LNCAP (cell line): ENCODE measurements at regions not wholly inside any gene's neighbourhood (a gene's known extent, or its start where the extent isn't known, plus 50 kb on each side); places are given as distances from the start of the nearest gene placed in this dataset.

Experiments
- CTCF ChIP-seq: fragments of 450-650 bp; IDR thresholded peaks from 2 replicates; pipeline ENCODE4 v1.5.1; 2017; ENCODE audit warnings: mild to moderate bottlenecking

DNA sequence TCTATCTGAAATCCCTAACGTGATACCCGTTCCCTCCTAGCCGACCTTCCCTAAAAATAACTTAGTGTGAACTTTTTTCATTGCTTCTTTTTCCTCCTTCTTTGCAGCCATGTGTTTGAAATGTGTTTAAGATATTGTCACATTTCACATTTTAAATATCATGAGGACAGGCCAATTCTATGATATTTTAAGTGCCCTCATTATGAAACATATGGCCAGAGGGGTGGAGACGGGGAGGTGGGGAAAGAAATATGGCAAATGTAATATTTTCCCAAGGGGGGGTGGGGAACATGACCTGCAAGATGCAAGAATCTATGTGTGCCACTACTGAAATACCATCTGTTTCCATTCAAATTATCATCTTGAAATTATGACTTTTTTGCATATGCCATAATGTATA lies 1039.2 kb downstream of the AGBL1 start:
- no peak for TF ChIP-seq CTCF

- TF ChIP-seq CTCF, result no peak
Observed at GRCh38 chr15:87118435-87118834, 1038.8 kb downstream of the AGBL1 start.

DNA sequence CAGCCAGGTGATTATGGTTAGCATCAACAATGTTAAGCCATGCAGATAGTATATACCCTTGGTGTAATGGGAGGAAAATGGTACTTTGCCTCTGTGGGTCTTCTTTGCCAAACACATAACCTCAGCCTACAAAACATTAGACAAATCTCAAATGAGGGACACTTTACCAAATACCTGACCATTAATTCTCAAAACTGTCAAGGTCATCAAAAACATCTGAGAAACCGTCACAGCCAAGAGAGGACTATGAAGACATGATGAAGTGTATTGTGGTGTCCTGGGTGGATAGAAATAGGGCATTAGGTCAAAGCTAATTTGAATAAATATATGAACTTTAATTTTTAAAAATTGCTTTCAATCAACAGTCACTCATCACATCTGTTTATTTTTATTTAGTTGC lies 1036.1 kb downstream of the AGBL1 start:
- no peak for TF ChIP-seq CTCF

DNA sequence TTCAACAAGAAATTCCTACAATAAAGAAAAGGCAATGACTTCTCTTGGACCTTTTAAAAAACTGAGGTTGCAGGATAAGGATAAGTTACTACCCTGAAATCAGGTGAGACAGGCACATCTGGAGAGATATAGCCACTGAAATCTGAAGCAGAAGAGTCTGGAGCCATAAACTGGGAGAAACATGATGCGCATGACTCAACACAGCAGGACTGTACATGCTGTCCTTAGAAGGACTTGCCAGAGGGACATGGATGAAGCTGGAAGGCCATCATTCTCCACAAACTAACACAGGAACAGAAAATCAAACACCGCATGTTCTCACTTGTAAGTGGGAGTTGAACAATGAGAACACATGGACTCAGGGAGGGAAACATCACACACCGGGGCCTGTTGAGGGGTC lies 1020.2 kb downstream of the AGBL1 start:
- no peak for TF ChIP-seq CTCF

DNA sequence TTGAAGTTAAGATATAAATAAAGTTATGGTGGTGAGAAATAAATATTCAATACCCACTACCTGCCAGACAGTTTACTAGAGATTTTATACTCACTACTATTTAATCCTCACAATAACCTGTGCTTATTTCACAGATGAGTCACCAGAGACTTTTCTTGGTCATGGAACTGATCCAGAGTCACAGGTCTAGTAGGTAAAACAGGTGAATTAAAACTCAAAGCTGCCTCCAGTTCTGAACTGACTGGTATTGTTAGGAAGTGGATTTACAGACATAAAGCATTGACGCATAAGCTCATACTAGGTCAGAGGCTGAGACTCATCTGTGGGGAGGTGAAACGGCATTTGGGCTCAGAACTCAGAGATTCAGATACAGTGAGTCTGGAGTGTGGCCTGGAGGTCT lies 1009.9 kb downstream of the AGBL1 start:
- TF ChIP-seq CTCF, result no peak

GRCh38 chr15:87083201-87083600 lies 1003.5 kb downstream of the AGBL1 start:
- TF ChIP-seq CTCF, result no peak

DNA sequence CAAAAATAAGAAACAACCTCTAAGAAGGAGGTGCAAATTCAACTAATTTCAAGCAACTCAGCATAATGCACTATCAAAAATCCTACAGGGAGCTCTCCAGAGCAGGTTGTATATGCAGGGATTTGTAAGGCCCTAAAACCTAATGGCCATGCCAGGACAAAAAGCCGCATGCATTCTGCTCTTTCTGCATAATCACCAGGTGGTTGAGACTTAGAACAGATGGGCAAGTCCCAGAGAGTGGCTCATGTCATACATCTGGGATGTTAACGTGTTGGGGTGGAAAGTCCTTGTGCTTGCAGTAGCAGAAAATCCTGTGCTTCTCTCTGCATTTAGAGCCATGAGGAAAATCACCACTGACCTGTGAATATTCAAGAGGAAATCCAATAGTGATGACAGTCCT lies 1002.9 kb downstream of the AGBL1 start:
- no peak for TF ChIP-seq CTCF

GRCh38 chr15:87080547-87080946 lies 1000.9 kb downstream of the AGBL1 start:
- TF ChIP-seq CTCF, result no peak
